PC-9 (cell line): ENCODE measurements at regions not wholly inside any gene's neighbourhood (a gene's known extent, or its start where the extent isn't known, plus 50 kb on each side); places are given as distances from the start of the nearest gene placed in this dataset.

ENCODE experiments used
- BruUV-seq: library from RNA; stranded (reverse); fragments of 400-500 nt; replicated peaks from 2 replicates; lab custom pipeline; 2021; lab: Mats Ljungman, UMichigan
- CTCF ChIA-PET: fragments of 300-600 bp; sonication (Branson Sonifier 250); formaldehyde crosslinking; loops from one replicate; lab custom pipeline; 2022; ENCODE audit warnings: antibody characterized with exemption; lab: Charles Lee
- POLR2A ChIA-PET: fragments of 300-600 bp; sonication (Branson Sonifier 250); formaldehyde crosslinking; loops from one replicate; lab custom pipeline; 2022; ENCODE audit warnings: antibody characterized with exemption; ENCODE audit not compliant: unreplicated experiment; lab: Charles Lee
- DNase-seq, 2 experiments: peaks; one replicate each; pipeline versions ENCODE4 v3.0.0 to v3.0.0-alpha.2; 2015 to 2022; ENCODE audit warnings: mixed read lengths in 1 of 2
- H2AFZ ChIP-seq: fragments of 200-600 bp; sonication (generic); 2 replicates; pipeline ENCODE4 v1.8.1; 2017; ENCODE audit warnings: antibody characterized with exemption
- H3F3A ChIP-seq: fragments of 200-600 bp; sonication (generic); 2 replicates; pipeline ENCODE4 v1.8.1; 2017; ENCODE audit warnings: antibody characterized with exemption, mild to moderate bottlenecking, low read depth; ENCODE audit not compliant: insufficient read depth
- H3K27ac ChIP-seq: fragments of 200-600 bp; sonication (generic); 2 replicates; pipeline ENCODE4 v1.6.1; 2016; ENCODE audit warnings: mixed run types
- H3K27me3 ChIP-seq: fragments of 200-600 bp; sonication (generic); 2 replicates; pipeline ENCODE4 v1.6.1; 2016; ENCODE audit warnings: low read depth, mixed run types; ENCODE audit not compliant: insufficient read depth
- H3K36me3 ChIP-seq: fragments of 200-600 bp; sonication (generic); 2 replicates; pipeline ENCODE4 v1.6.1; 2016; ENCODE audit warnings: low read depth, mixed run types
- H3K4me1 ChIP-seq: fragments of 200-600 bp; sonication (generic); replicated peaks from 2 replicates; pipeline ENCODE4 v1.6.1; 2016; ENCODE audit warnings: mixed run types; ENCODE audit not compliant: insufficient read depth
- H3K4me2 ChIP-seq: fragments of 200-600 bp; sonication (generic); 2 replicates; pipeline ENCODE4 v1.6.1; 2017; ENCODE audit warnings: mixed run types
- H3K4me3 ChIP-seq: fragments of 200-600 bp; sonication (generic); 2 replicates; pipeline ENCODE4 v1.6.1; 2016; ENCODE audit warnings: mixed run types
- H3K79me2 ChIP-seq: fragments of 200-600 bp; sonication (generic); 2 replicates; pipeline ENCODE4 v1.6.1; 2017; ENCODE audit warnings: low read depth, mixed run types
- H3K9me2 ChIP-seq: fragments of 200-600 bp; sonication (generic); 2 replicates; pipeline ENCODE4 v1.8.1; 2017; ENCODE audit warnings: mild to moderate bottlenecking; ENCODE audit not compliant: insufficient read depth
- H3K9me3 ChIP-seq: fragments of 200-600 bp; sonication (generic); 2 replicates; pipeline ENCODE4 v1.8.1; 2016; ENCODE audit warnings: low read depth; ENCODE audit not compliant: insufficient read depth
- H4K20me1 ChIP-seq: fragments of 200-600 bp; sonication (generic); 2 replicates; pipeline ENCODE4 v1.8.1; 2017; ENCODE audit not compliant: insufficient read depth
- CTCF ChIP-seq: fragments of 200-600 bp; sonication (generic); conservative IDR thresholded peaks from 2 replicates; pipeline ENCODE4 v1.6.1; 2017; ENCODE audit warnings: mixed run types, antibody characterized with exemption, mild to moderate bottlenecking, moderate library complexity
- EZH2 ChIP-seq: fragments of 200-600 bp; sonication (generic); IDR thresholded peaks from 2 replicates; pipeline ENCODE4 v1.8.0; 2017; ENCODE audit warnings: antibody characterized with exemption, low read depth
- intact Hi-C: fragments of 100-400 bp; cut with micrococcal nuclease; formaldehyde crosslinking; loops from one replicate; pipeline ENCODE4 v1.10.0; 2022; ENCODE audit not compliant: unreplicated experiment

GRCh38 chr18:37900326-37900725 lies 334.7 kb upstream of the CELF4 start:
- ChIA-PET CTCF (no interaction called here), POLR2A (no interaction called here)
- no peaks in the 10 kb centered on the region for H3F3A ChIP-seq
- TF ChIP-seq EZH2, result no peak
- no peak for TF ChIP-seq CTCF
- BruUV-seq, result no TSS peak
- no peak overlapping the region for H3K27ac ChIP-seq
- H2AFZ ChIP-seq, result no peak overlapping the region
- H3K9me2 ChIP-seq, result no peaks in the 10 kb centered on the region
- H3K36me3 ChIP-seq, result no peaks in the 10 kb centered on the region
- no peak for DNase-seq
- H3K79me2 ChIP-seq, result no peaks in the 10 kb centered on the region
- H4K20me1 ChIP-seq, result no peaks in the 10 kb centered on the region
- intact Hi-C loops, result no loop called here
- no peaks in the 10 kb centered on the region for H3K27me3 ChIP-seq
- H3K4me1 ChIP-seq, result no peaks in the 10 kb centered on the region
- H3K4me3 ChIP-seq, result no peak overlapping the region
- no peaks in the 10 kb centered on the region for H3K9me3 ChIP-seq
- no peak overlapping the region for H3K4me2 ChIP-seq

- Histone ChIP-seq H3F3A (no peaks in the 10 kb centered on the region), H3K4me1 (no peaks in the 10 kb centered on the region), H3K36me3 (no peaks in the 10 kb centered on the region), H3K4me2 (no peak overlapping the region), H3K9me3 (no peaks in the 10 kb centered on the region), H3K9me2 (no peaks in the 10 kb centered on the region), H4K20me1 (no peaks in the 10 kb centered on the region), H3K79me2 (no peaks in the 10 kb centered on the region), H2AFZ (no peak overlapping the region), H3K27ac (no peak overlapping the region), H3K4me3 (no peak overlapping the region), H3K27me3 (no peaks in the 10 kb centered on the region)
- BruUV-seq, result no TSS peak
- CTCF ChIA-PET, result no interaction called here
- no peak for DNase-seq
- POLR2A ChIA-PET, result no interaction called here
- intact Hi-C loops, result no loop called here
- TF ChIP-seq EZH2, result no peak
- TF ChIP-seq CTCF, result no peak
These were observed 324.4 kb upstream of the CELF4 start for GRCh38 chr18:37889963-37890362.

GRCh38 chr18:37874721-37875120 lies 309.1 kb upstream of the CELF4 start:
- Histone ChIP-seq H3K36me3 (no peaks in the 10 kb centered on the region), H3K79me2 (no peaks in the 10 kb centered on the region), H3K9me2 (no peaks in the 10 kb centered on the region), H3K4me3 (no peak overlapping the region), H3K27ac (no peak overlapping the region), H4K20me1 (no peaks in the 10 kb centered on the region), H3K4me2 (no peak overlapping the region), H2AFZ (no peak overlapping the region), H3F3A (no peaks in the 10 kb centered on the region), H3K4me1 (no peaks in the 10 kb centered on the region), H3K9me3 (no peaks in the 10 kb centered on the region), H3K27me3 (no peaks in the 10 kb centered on the region)
- TF ChIP-seq EZH2, result no peak
- TF ChIP-seq CTCF, result no peak
- intact Hi-C loops, result no loop called here
- POLR2A ChIA-PET, result no interaction called here
- BruUV-seq, result no TSS peak
- CTCF ChIA-PET, result no interaction called here
- DNase-seq, result no peak
